HT1080 (cell line): ENCODE measurements at regions not wholly inside any gene's neighbourhood (a gene's known extent, or its start where the extent isn't known, plus 50 kb on each side); places are given as distances from the start of the nearest gene placed in this dataset.
A peak's percentile ranks its signal among the peaks of the same experiment; 100 is the strongest.
"Not testable (repeated sequence)": the region's sequence is repeated elsewhere in the genome, so short reads cannot be mapped to it uniquely, and the experiment has no call there.

Experiments
- DNase-seq: peaks from one replicate; pipeline ENCODE4 v3.0.0-alpha.2; 2015; ENCODE audit warnings: low read depth

DNA sequence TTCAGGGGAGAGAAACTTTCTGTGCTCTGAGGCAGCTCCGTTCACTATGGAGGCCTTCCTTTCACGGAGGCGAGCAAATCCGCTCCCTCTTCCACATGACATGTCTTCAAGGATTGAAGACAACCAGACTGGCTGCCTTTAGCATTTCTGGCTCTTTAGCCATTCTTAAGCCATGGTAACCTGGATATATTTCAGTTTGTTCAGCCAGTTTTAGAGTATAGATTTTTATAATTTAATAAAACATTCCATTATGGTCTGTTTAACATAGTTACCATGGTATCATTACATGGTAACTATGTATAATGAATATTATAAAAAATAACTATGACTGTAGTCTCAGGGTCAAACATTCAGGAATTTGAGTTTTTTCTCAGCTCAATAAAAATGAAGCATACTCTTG is 54.2 kb upstream of the NFIA start:
- no peak for DNase-seq

- DNase-seq = not testable (repeated sequence)
Measured at GRCh38 chr1:61018068-61018467, 64.3 kb upstream of the NFIA start.

DNA sequence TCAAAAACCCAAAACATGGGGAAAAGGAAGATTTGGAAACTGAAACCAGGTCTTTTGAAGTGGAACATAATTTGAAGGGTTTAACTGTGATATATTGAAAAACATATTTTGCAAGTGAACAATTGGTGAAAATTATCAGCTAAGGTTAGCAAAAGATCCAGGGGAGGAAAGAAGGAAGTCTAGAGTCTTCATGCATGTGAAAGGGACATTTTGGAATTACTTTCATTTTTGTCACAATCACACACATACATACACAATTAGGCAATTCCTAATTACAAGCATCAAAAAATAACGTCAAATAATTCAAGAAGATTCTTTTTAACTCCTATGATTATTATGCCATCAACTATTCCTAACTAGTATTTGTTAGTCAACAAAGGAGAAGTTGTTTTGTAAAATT is 64.7 kb upstream of the NFIA start:
- no peak for DNase-seq

GRCh38 chr1:61013946-61014667 is 68.3 kb upstream of the NFIA start:
- no peak for DNase-seq

DNA sequence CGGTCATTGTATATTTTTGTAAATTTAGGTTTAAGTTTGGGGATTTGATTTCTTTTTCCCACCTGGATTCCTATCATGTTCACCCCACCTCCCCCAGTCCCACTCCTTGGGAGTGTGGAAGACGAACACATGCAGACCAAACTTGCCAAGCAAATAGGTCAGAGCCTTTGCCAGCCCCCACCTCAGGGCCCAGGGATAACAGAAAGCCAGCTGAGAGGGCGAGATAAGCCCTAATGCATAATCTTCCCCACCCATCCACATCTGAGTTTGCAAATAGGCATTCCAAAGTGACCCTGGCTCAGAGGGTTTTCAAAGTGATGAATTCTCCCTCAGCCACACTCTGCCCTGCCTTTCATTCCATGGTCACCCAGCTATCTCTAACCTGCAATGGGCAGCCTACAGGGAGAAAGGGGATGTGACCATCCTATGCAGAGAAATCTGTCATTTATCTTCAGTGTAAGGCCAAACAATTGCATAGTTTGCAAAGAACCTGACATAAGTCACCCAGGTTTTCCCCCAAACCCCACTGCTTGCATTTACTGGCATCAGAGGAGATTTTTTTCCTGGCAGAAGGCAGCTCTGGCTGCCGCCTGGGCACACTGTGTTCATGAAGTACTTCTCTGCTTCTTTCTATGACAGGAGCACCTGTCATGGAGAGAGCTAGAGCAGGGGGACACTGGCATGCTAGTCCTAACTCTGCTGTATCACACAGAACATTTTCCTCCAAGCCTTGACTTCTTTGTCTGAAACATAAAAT is 69.0 kb upstream of the NFIA start:
- no peak for DNase-seq

- DNase-seq = no peak
Measured at GRCh38 chr1:61012341-61012761, 70.0 kb upstream of the NFIA start.

GRCh38 chr1:61011561-61012263 is 70.6 kb upstream of the NFIA start:
- DNase-seq = no peak

- no peak for DNase-seq
Measured at GRCh38 chr1:61007534-61008364, 74.6 kb upstream of the NFIA start.

GRCh38 chr1:61005614-61006580 is 76.5 kb upstream of the NFIA start:
- DNase-seq = no peak

GRCh38 chr1:61004262-61005003 is 77.9 kb upstream of the NFIA start:
- no peak for DNase-seq

DNA sequence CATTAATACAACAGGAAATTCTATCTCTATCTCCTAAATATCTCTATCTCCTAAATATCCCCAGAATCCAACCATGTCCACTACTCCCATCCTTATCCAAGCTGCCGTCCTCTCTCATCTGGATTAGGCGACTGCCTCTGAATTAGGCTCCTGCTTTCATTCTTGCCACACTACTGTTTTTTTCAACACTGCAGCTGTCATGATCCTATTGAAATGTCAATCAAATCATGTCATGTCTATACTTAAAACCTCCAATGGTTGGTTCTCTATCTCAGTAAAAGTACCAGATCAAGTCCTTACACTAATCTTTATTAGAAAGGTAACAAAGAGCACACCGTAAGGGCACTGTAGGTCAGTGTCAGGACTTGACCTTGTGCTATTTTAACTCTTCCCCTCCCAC is 82.0 kb upstream of the NFIA start:
- DNase-seq = no peak

DNA sequence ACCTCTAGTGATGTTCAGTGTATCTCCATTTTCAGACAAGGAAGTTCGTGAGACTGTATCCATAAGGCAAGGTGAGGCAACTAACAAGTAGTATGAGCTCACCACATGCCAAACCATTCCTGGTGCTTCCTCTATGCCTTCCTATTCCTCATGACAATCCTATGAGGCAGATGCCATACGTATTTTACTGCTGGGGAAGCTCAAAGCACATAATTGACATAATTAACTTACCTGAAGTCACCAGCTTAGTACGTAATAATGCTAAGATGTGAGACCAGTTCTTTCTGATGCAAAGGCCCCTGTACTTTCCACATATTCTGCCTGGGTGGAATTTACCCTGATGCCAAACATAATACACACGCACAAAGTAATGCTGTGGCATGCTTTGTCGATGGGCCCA is 83.6 kb upstream of the NFIA start:
- no peak for DNase-seq

GRCh38 chr1:60994828-60995492 is 87.4 kb upstream of the NFIA start:
- no peak for DNase-seq

GRCh38 chr1:60994369-60994768 is 88.0 kb upstream of the NFIA start:
- no peak for DNase-seq

GRCh38 chr1:60992165-60992564 is 90.2 kb upstream of the NFIA start:
- DNase-seq = no peak

DNA sequence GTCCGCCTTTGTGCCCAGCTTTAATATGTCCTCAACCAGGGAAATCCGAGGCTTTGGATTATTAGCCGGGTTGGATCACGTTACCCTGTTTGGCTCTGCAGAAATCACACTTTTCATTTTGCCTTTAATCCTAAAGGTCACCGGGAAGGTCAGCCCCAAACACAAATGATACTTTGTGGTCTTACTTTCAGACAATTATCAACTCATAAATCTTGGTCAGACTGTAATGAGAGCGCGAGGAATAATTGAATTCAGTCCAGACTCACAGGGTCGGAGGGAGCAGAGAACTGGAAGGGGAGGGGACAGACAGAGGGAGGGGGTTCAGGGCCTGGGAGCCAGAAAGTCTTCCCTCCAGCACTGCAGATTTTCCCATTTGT is 91.7 kb upstream of the NFIA start:
- no peak for DNase-seq

GRCh38 chr1:60989749-60990713 is 92.3 kb upstream of the NFIA start:
- DNase-seq = peak; percentile 88

DNA sequence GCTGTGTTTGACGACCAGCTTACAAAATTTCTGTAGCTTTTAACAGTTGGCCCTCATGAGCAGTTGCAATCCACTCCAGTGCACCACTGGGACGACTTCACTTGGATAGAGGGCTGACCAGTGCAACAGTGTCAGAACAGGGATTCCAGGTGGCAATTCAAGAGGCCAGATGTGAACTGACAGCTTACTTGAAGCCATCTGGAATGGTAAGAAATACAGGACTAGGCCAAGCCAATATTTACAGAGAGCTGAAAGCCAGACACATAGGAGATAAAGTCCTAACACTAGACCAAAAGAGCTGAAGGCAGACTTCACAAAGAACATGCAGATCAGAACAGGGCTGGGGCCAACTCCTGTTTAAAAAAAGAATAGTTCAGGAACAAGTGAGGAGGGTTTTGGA is 93.5 kb upstream of the NFIA start:
- DNase-seq = no peak
